HEK293 (cell line): ENCODE measurements at regions not wholly inside any gene's neighbourhood (a gene's known extent, or its start where the extent isn't known, plus 50 kb on each side); places are given as distances from the start of the nearest gene placed in this dataset.

ENCODE experiments used
- CTCF ChIA-PET: fragments of 350-600 bp; formaldehyde crosslinking; extraction: SDS; loops from one replicate; lab custom pipeline; 2021; ENCODE audit warnings: antibody characterized with exemption; lab: Yijun Ruan, JAX
- POLR2A ChIA-PET: fragments of 300-600 bp; formaldehyde crosslinking; extraction: SDS; loops from one replicate; lab custom pipeline; 2020; ENCODE audit warnings: antibody characterized with exemption, inconsistent platforms; lab: Yijun Ruan, JAX
- H3K27ac ChIP-seq: fragments of 200-500 bp; sonication (Bioruptor generic); 2 replicates; pipeline ENCODE4 v1.5.1; 2014; ENCODE audit warnings: low read depth, low read length, control low read depth, inconsistent platforms; ENCODE audit errors: extremely low read depth
- H3K36me3 ChIP-seq, 2 experiments: fragments of 200-500 bp in 1 of 2; sonication (Bioruptor generic) in 1 of 2; 1 replicate in 1 of 2; 2 replicates in 1 of 2; pipeline ENCODE4 v1.5.1; 2014 to 2017; ENCODE audit warnings: inconsistent platforms in 2 of 2, low read length in 2 of 2; ENCODE audit not compliant: control insufficient read depth in 2 of 2, insufficient read depth in 1 of 2
- H3K4me1 ChIP-seq: fragments of 200-500 bp; sonication (Bioruptor generic); 2 replicates; pipeline ENCODE4 v1.5.1; 2014; ENCODE audit warnings: mild to moderate bottlenecking, low read length, inconsistent platforms; ENCODE audit not compliant: control insufficient read depth, insufficient read depth
- H3K4me3 ChIP-seq: 2 replicates; pipeline ENCODE4 v1.5.1; 2011; ENCODE audit warnings: low read depth, mild to moderate bottlenecking, control low read depth, low read length, moderate library complexity
- H3K9me3 ChIP-seq: fragments of 200-500 bp; sonication (Bioruptor generic); 2 replicates; pipeline ENCODE4 v1.5.1; 2014; ENCODE audit warnings: low read depth, low read length, inconsistent platforms; ENCODE audit not compliant: control insufficient read depth, insufficient read depth
- ELK4 ChIP-seq: IDR thresholded peaks from 2 replicates; pipeline ENCODE4 v1.6.1; 2011; ENCODE audit warnings: mild to moderate bottlenecking, low read depth, low read length, borderline replicate concordance
- IKZF3 ChIP-seq: fragments of 450-650 bp; IDR thresholded peaks from 2 replicates; pipeline ENCODE4 v1.5.0; 2018; ENCODE audit warnings: missing biosample characterization, mild to moderate bottlenecking, missing genetic modification characterization, moderate library complexity
- OSR2 ChIP-seq: fragments of 450-650 bp; formaldehyde crosslinking; IDR thresholded peaks from 2 replicates; pipeline ENCODE4 v1.5.1; 2016; ENCODE audit warnings: missing biosample characterization, missing genetic modification characterization
- RBAK ChIP-seq: fragments of 450-650 bp; formaldehyde crosslinking; IDR thresholded peaks from 2 replicates; pipeline ENCODE4 v1.5.1; 2016; ENCODE audit warnings: missing biosample characterization, missing genetic modification characterization
- SALL2 ChIP-seq: fragments of 450-650 bp; formaldehyde crosslinking; IDR thresholded peaks from 2 replicates; pipeline ENCODE4 v1.5.0; 2017; ENCODE audit warnings: missing biosample characterization, mild to moderate bottlenecking, missing genetic modification characterization, borderline replicate concordance
- TRIM28 ChIP-seq: IDR thresholded peaks from 2 replicates; pipeline ENCODE4 v1.6.1; 2011; ENCODE audit warnings: low read length, control low read depth, borderline replicate concordance
- ZNF292 ChIP-seq: fragments of 450-650 bp; formaldehyde crosslinking; IDR thresholded peaks from 2 replicates; pipeline ENCODE4 v1.5.1; 2016; ENCODE audit warnings: low read depth, missing biosample characterization, missing genetic modification characterization, borderline replicate concordance
- ZNF302 ChIP-seq: fragments of 450-650 bp; formaldehyde crosslinking; IDR thresholded peaks from 2 replicates; pipeline ENCODE4 v1.5.1; 2016; ENCODE audit warnings: missing biosample characterization, missing genetic modification characterization, low read depth
- ZNF394 ChIP-seq: fragments of 450-650 bp; formaldehyde crosslinking; IDR thresholded peaks from 2 replicates; pipeline ENCODE4 v1.5.1; 2016; ENCODE audit warnings: missing biosample characterization, missing genetic modification characterization, mild to moderate bottlenecking, moderate library complexity, borderline replicate concordance
- ZNF423 ChIP-seq: fragments of 450-650 bp; formaldehyde crosslinking; IDR thresholded peaks from 2 replicates; pipeline ENCODE4 v1.5.1; 2016; ENCODE audit warnings: missing biosample characterization, missing genetic modification characterization
- ZNF530 ChIP-seq: fragments of 450-650 bp; formaldehyde crosslinking; IDR thresholded peaks from 2 replicates; pipeline ENCODE4 v1.5.1; 2016; ENCODE audit warnings: low read depth, missing biosample characterization, missing genetic modification characterization
- ZNF558 ChIP-seq: fragments of 450-650 bp; formaldehyde crosslinking; IDR thresholded peaks from 2 replicates; pipeline ENCODE4 v1.5.1; 2016; ENCODE audit warnings: missing biosample characterization, missing genetic modification characterization
- ZNF610 ChIP-seq: fragments of 450-650 bp; formaldehyde crosslinking; IDR thresholded peaks from 2 replicates; pipeline ENCODE4 v1.5.1; 2016; ENCODE audit warnings: missing biosample characterization, missing genetic modification characterization, borderline replicate concordance
- ZNF664 ChIP-seq: fragments of 450-650 bp; formaldehyde crosslinking; IDR thresholded peaks from 2 replicates; pipeline ENCODE4 v1.5.1; 2016; ENCODE audit warnings: missing biosample characterization, missing genetic modification characterization
- ZNF785 ChIP-seq: fragments of 450-650 bp; formaldehyde crosslinking; IDR thresholded peaks from 2 replicates; pipeline ENCODE4 v1.5.1; 2016; ENCODE audit warnings: missing biosample characterization, missing genetic modification characterization
- ZNF792 ChIP-seq: fragments of 450-650 bp; formaldehyde crosslinking; IDR thresholded peaks from 2 replicates; pipeline ENCODE4 v1.5.1; 2016; ENCODE audit warnings: missing biosample characterization, missing genetic modification characterization
- ZNF843 ChIP-seq: fragments of 450-650 bp; formaldehyde crosslinking; IDR thresholded peaks from 2 replicates; pipeline ENCODE4 v1.5.1; 2016; ENCODE audit warnings: missing biosample characterization, missing genetic modification characterization
- ZSCAN30 ChIP-seq: fragments of 450-650 bp; IDR thresholded peaks from 2 replicates; pipeline ENCODE4 v1.5.1; 2018; ENCODE audit warnings: missing biosample characterization, mild to moderate bottlenecking, missing genetic modification characterization, moderate library complexity
- TF ChIP-seq, protein P1 (sequence below): fragments of 450-650 bp; formaldehyde crosslinking; optimal IDR thresholded peaks from 2 replicates; pipeline ENCODE3; 2016; ENCODE audit warnings: missing biosample characterization, mild to moderate bottlenecking, missing genetic modification characterization
- TF ChIP-seq, protein P2 (sequence below): sonication (generic); formaldehyde crosslinking; IDR thresholded peaks from 2 replicates; pipeline ENCODE4 v1.8.1; 2022; ENCODE audit warnings: mild to moderate bottlenecking, moderate library complexity, missing genetic modification reagents
- TF ChIP-seq, protein P3 (sequence below): fragments of 450-650 bp; formaldehyde crosslinking; IDR thresholded peaks from 2 replicates; pipeline ENCODE4 v1.5.1; 2016; ENCODE audit warnings: missing biosample characterization, missing genetic modification characterization
- TF ChIP-seq, protein P4 (sequence below): fragments of 450-650 bp; formaldehyde crosslinking; IDR thresholded peaks from 2 replicates; pipeline ENCODE4 v1.5.1; 2016; ENCODE audit warnings: missing biosample characterization, missing genetic modification characterization, borderline replicate concordance

GRCh38 chr1:104231676-104232075, 482.0 kb downstream of the AMY1C start (continued):
- no peak for TF ChIP-seq ELK4
- TF ChIP-seq ZNF610 (tag by site-specific recombination): no peak
- TF ChIP-seq SALL2 (tag by site-specific recombination): no peak
- TF ChIP-seq ZNF394: no peak
- no peak for TF ChIP-seq ZNF664 (tag by site-specific recombination)
- TF ChIP-seq IKZF3 (tag by site-specific recombination): no peak
- no peak for TF ChIP-seq ZNF530 (tag by site-specific recombination)
- TF ChIP-seq ZNF843 (tag by site-specific recombination): no peak
- TF ChIP-seq, protein P1, sequence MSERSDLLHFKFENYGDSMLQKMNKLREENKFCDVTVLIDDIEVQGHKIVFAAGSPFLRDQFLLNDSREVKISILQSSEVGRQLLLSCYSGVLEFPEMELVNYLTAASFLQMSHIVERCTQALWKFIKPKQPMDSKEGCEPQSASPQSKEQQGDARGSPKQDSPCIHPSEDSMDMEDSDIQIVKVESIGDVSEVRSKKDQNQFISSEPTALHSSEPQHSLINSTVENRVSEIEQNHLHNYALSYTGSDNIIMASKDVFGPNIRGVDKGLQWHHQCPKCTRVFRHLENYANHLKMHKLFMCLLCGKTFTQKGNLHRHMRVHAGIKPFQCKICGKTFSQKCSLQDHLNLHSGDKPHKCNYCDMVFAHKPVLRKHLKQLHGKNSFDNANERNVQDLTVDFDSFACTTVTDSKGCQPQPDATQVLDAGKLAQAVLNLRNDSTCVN: no peak
- TF ChIP-seq ZNF785 (tag by site-specific recombination): no peak
- TF ChIP-seq, protein P2, sequence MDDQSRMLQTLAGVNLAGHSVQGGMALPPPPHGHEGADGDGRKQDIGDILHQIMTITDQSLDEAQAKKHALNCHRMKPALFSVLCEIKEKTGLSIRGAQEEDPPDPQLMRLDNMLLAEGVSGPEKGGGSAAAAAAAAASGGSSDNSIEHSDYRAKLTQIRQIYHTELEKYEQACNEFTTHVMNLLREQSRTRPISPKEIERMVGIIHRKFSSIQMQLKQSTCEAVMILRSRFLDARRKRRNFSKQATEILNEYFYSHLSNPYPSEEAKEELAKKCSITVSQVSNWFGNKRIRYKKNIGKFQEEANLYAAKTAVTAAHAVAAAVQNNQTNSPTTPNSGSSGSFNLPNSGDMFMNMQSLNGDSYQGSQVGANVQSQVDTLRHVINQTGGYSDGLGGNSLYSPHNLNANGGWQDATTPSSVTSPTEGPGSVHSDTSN (CRISPR knock-in tag): no peak
- TF ChIP-seq ZNF423 (tag by site-specific recombination): no peak
- no peak for TF ChIP-seq ZNF558 (tag by site-specific recombination)
- no peak for TF ChIP-seq ZNF292

GRCh38 chr1:104235141-104235540, 485.4 kb downstream of the AMY1C start:
- Histone ChIP-seq H3K4me3 (no peak overlapping the region), H3K27ac (no peak overlapping the region), H3K4me1 (no peaks in the 10 kb centered on the region), H3K36me3 (no peaks in the 10 kb centered on the region), H3K9me3 (no peaks in the 10 kb centered on the region)
- CTCF ChIA-PET: no interaction called here
- POLR2A ChIA-PET: no interaction called here
- TF ChIP-seq, protein P3, sequence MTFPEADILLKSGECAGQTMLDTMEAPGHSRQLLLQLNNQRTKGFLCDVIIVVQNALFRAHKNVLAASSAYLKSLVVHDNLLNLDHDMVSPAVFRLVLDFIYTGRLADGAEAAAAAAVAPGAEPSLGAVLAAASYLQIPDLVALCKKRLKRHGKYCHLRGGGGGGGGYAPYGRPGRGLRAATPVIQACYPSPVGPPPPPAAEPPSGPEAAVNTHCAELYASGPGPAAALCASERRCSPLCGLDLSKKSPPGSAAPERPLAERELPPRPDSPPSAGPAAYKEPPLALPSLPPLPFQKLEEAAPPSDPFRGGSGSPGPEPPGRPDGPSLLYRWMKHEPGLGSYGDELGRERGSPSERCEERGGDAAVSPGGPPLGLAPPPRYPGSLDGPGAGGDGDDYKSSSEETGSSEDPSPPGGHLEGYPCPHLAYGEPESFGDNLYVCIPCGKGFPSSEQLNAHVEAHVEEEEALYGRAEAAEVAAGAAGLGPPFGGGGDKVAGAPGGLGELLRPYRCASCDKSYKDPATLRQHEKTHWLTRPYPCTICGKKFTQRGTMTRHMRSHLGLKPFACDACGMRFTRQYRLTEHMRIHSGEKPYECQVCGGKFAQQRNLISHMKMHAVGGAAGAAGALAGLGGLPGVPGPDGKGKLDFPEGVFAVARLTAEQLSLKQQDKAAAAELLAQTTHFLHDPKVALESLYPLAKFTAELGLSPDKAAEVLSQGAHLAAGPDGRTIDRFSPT (tag by site-specific recombination): no peak
- TF ChIP-seq TRIM28: no peak
- no peak for TF ChIP-seq OSR2 (tag by site-specific recombination)
- TF ChIP-seq ZSCAN30 (tag by site-specific recombination): no peak
- TF ChIP-seq ZNF302 (tag by site-specific recombination): no peak
- no peak for TF ChIP-seq RBAK
- TF ChIP-seq, protein P4, sequence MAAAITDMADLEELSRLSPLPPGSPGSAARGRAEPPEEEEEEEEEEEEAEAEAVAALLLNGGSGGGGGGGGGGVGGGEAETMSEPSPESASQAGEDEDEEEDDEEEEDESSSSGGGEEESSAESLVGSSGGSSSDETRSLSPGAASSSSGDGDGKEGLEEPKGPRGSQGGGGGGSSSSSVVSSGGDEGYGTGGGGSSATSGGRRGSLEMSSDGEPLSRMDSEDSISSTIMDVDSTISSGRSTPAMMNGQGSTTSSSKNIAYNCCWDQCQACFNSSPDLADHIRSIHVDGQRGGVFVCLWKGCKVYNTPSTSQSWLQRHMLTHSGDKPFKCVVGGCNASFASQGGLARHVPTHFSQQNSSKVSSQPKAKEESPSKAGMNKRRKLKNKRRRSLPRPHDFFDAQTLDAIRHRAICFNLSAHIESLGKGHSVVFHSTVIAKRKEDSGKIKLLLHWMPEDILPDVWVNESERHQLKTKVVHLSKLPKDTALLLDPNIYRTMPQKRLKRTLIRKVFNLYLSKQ (tag by site-specific recombination): no peak
- no peak for TF ChIP-seq ZNF610 (tag by site-specific recombination)
- no peak for TF ChIP-seq ZNF792 (tag by site-specific recombination)
